Calu3 (cell line): ENCODE measurements at regions not wholly inside any gene's neighbourhood (a gene's known extent, or its start where the extent isn't known, plus 50 kb on each side); places are given as distances from the start of the nearest gene placed in this dataset.

ENCODE experiments used
- BruUV-seq: library from RNA; stranded (reverse); fragments of 400-500 nt; replicated peaks from 2 replicates; lab custom pipeline; 2021; lab: Mats Ljungman, UMichigan
- CTCF ChIA-PET: fragments of 300-600 bp; sonication (Branson Sonifier 250); formaldehyde crosslinking; loops from one replicate; lab custom pipeline; 2022; ENCODE audit warnings: antibody characterized with exemption; lab: Charles Lee
- DNase-seq: peaks from one replicate; pipeline ENCODE4 v3.0.0; 2022
- H3K27ac Mint-ChIP-seq: one replicate; pipeline ENCODE4 v1.8.0; 2022; ENCODE audit warnings: mixed read lengths; ENCODE audit not compliant: unreplicated experiment
- H3K27me3 Mint-ChIP-seq: one replicate; pipeline ENCODE4 v1.8.0; 2022; ENCODE audit warnings: mixed read lengths; ENCODE audit not compliant: unreplicated experiment
- H3K36me3 Mint-ChIP-seq: one replicate; pipeline ENCODE4 v1.8.0; 2022; ENCODE audit warnings: mild to moderate bottlenecking, moderate library complexity, mixed read lengths; ENCODE audit not compliant: insufficient read depth, unreplicated experiment
- H3K4me1 Mint-ChIP-seq: one replicate; pipeline ENCODE4 v1.8.0; 2022; ENCODE audit warnings: mild to moderate bottlenecking, low read depth, mixed read lengths; ENCODE audit not compliant: unreplicated experiment
- H3K4me3 Mint-ChIP-seq: one replicate; pipeline ENCODE4 v1.8.0; 2022; ENCODE audit warnings: mild to moderate bottlenecking, low read depth, moderate library complexity, mixed read lengths; ENCODE audit not compliant: unreplicated experiment
- H3K9me3 Mint-ChIP-seq: one replicate; pipeline ENCODE4 v1.8.0; 2022; ENCODE audit warnings: low read depth, mixed read lengths; ENCODE audit not compliant: unreplicated experiment
- CTCF ChIP-seq: fragments of 200-600 bp; IDR thresholded peaks from one replicate; pipeline ENCODE4 v1.8.0; 2022; ENCODE audit warnings: antibody characterized with exemption; ENCODE audit not compliant: unreplicated experiment
- intact Hi-C: fragments of 100-400 bp; cut with micrococcal nuclease; formaldehyde crosslinking; loops from one replicate; pipeline ENCODE4 v1.10.0; 2022; ENCODE audit not compliant: unreplicated experiment

- H3K4me3 Mint-ChIP-seq = no peak overlapping the region
- H3K27me3 Mint-ChIP-seq = no peaks in the 10 kb centered on the region
- intact Hi-C loops = no loop called here
- no peaks in the 10 kb centered on the region for H3K9me3 Mint-ChIP-seq
- TF ChIP-seq CTCF = no peak
- no peak overlapping the region for H3K27ac Mint-ChIP-seq
- H3K4me1 Mint-ChIP-seq = no peaks in the 10 kb centered on the region
- no peaks in the 10 kb centered on the region for H3K36me3 Mint-ChIP-seq
- CTCF ChIA-PET = interaction anchor here (0.6 kb wide), 1 partner anchor 1196 kb away, joined by 5 read pairs; no protein-coding TSS in a partner anchor
- no peak for DNase-seq
- BruUV-seq = no TSS peak
These were observed 351.6 kb upstream of the CNR1 start for GRCh38 chr6:88517737-88518136.

GRCh38 chr6:88513920-88514319, 347.8 kb upstream of the CNR1 start:
- no peak for TF ChIP-seq CTCF
- CTCF ChIA-PET = no interaction called here
- Mint-ChIP-seq H3K36me3 (no peaks in the 10 kb centered on the region), H3K4me1 (no peaks in the 10 kb centered on the region), H3K4me3 (no peak overlapping the region), H3K9me3 (no peaks in the 10 kb centered on the region), H3K27ac (no peak overlapping the region), H3K27me3 (no peaks in the 10 kb centered on the region)
- intact Hi-C loops = no loop called here
- DNase-seq = no peak
- no TSS peak for BruUV-seq

- Mint-ChIP-seq H3K4me1 (no peaks in the 10 kb centered on the region), H3K27me3 (no peaks in the 10 kb centered on the region), H3K36me3 (no peaks in the 10 kb centered on the region), H3K27ac (no peak overlapping the region), H3K9me3 (no peaks in the 10 kb centered on the region), H3K4me3 (no peak overlapping the region)
- intact Hi-C loops = no loop called here
- CTCF ChIA-PET = no interaction called here
- TF ChIP-seq CTCF = no peak
- DNase-seq = no peak
- no TSS peak for BruUV-seq
These were observed 347.3 kb upstream of the CNR1 start for GRCh38 chr6:88513471-88513870.

- intact Hi-C loops = no loop called here
- Mint-ChIP-seq H3K36me3 (no peaks in the 10 kb centered on the region), H3K9me3 (no peaks in the 10 kb centered on the region), H3K27me3 (no peaks in the 10 kb centered on the region), H3K27ac (no peak overlapping the region), H3K4me1 (no peaks in the 10 kb centered on the region), H3K4me3 (no peak overlapping the region)
- no peak for TF ChIP-seq CTCF
- no TSS peak for BruUV-seq
- CTCF ChIA-PET = interaction anchor here (0.6 kb wide), 1 partner anchor 439 kb away, joined by 3 read pairs; no protein-coding TSS in a partner anchor
- no peak for DNase-seq
These were observed 346.8 kb upstream of the CNR1 start for GRCh38 chr6:88512951-88513350.
